Activated CD8-positive, alpha-beta T cell treated with anti-CD3 and anti-CD28 coated beads, Interleukin-2, amount 10 ng/mL, durations not matched to agents 7 days and 5 days (primary cell): ENCODE measurements at regions not wholly inside any gene's neighbourhood (a gene's known extent, or its start where the extent isn't known, plus 50 kb on each side); places are given as distances from the start of the nearest gene placed in this dataset.

ENCODE experiments used
- ATAC-seq: fragments of 150-1000 bp; cut with Tn5 transposase; one replicate; pipeline ENCODE4 v1.10.0; 2021; ENCODE audit warnings: moderate library complexity
- CTCF ChIA-PET: fragments of 350-600 bp; sonication (Branson Sonifier 250); formaldehyde crosslinking; loops from one replicate; lab custom pipeline; 2021; ENCODE audit warnings: antibody characterized with exemption; lab: Charles Lee
- POLR2A ChIA-PET: fragments of 350-600 bp; sonication (Branson Sonifier 250); formaldehyde crosslinking; loops from one replicate; lab custom pipeline; 2021; ENCODE audit warnings: antibody characterized with exemption; lab: Charles Lee
- DNase-seq: peaks from one replicate; pipeline ENCODE4 v3.0.0-alpha.2; 2020
- H3K27ac Mint-ChIP-seq: one replicate; pipeline ENCODE4 v1.8.0; 2021; ENCODE audit warnings: mild to moderate bottlenecking, mixed read lengths
- H3K27me3 Mint-ChIP-seq: one replicate; pipeline ENCODE4 v1.8.0; 2021; ENCODE audit warnings: low read depth, mixed read lengths
- H3K36me3 Mint-ChIP-seq: one replicate; pipeline ENCODE4 v1.8.0; 2021; ENCODE audit warnings: low read depth, mixed read lengths
- H3K4me1 Mint-ChIP-seq: one replicate; pipeline ENCODE4 v1.8.0; 2021; ENCODE audit warnings: low read depth, mixed read lengths
- H3K4me3 Mint-ChIP-seq: one replicate; pipeline ENCODE4 v1.8.0; 2021; ENCODE audit warnings: mild to moderate bottlenecking, mixed read lengths
- H3K9me3 Mint-ChIP-seq: one replicate; pipeline ENCODE4 v1.8.0; 2022; ENCODE audit warnings: mixed read lengths; ENCODE audit not compliant: insufficient read depth

DNA sequence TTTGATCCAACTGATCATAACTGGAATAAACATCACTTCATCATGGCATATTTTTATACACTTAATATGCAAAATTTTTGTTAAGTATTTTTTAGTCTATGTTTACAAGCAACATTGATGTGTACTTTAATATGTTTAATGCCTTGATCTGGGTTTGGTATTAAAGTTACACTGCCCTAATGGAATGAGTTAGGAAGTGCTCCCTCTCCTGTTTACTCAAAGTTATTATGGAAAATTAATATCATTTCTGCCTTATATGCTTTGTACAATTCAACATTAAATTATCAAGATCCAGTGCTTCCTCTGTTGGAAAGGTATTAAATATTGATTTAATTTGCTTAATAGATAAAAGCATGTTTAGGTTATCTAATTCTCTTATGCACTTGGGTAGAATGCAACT, 927.3 kb upstream of the RAG2 start:
- Mint-ChIP-seq H3K9me3 (peaks cover 8% of the 10 kb centered on the region), H3K4me3 (no peak overlapping the region), H3K27me3 (no peaks in the 10 kb centered on the region), H3K36me3 (no peaks in the 10 kb centered on the region), H3K4me1 (no peaks in the 10 kb centered on the region), H3K27ac (no peak overlapping the region)
- ATAC-seq = no peak
- CTCF ChIA-PET = no interaction called here
- POLR2A ChIA-PET = no interaction called here
- no peak for DNase-seq

DNA sequence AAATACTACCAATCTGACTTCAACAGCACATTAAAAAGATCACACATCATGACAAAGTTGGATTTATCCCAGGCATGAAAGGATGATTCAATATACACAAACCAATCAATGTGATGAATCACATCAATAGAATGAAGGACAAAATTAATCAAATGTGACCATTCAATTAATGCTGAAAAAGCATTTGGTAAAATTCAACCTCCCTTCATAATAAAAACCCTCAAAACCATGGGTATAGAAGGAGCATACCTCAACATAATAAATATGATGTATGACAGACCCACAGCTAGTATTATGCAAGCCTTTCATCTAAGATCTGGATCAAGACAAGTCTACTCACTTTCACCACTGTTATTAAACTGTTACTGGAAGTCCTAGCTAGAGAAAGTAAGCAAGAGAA, 921.7 kb upstream of the RAG2 start:
- Mint-ChIP-seq H3K9me3 (peaks cover 23% of the 10 kb centered on the region), H3K27me3 (no peaks in the 10 kb centered on the region), H3K4me1 (no peaks in the 10 kb centered on the region), H3K27ac (no peak overlapping the region), H3K4me3 (no peak overlapping the region), H3K36me3 (no peaks in the 10 kb centered on the region)
- ChIA-PET POLR2A (no interaction called here), CTCF (no interaction called here)
- ATAC-seq = no peak
- DNase-seq = no peak

DNA sequence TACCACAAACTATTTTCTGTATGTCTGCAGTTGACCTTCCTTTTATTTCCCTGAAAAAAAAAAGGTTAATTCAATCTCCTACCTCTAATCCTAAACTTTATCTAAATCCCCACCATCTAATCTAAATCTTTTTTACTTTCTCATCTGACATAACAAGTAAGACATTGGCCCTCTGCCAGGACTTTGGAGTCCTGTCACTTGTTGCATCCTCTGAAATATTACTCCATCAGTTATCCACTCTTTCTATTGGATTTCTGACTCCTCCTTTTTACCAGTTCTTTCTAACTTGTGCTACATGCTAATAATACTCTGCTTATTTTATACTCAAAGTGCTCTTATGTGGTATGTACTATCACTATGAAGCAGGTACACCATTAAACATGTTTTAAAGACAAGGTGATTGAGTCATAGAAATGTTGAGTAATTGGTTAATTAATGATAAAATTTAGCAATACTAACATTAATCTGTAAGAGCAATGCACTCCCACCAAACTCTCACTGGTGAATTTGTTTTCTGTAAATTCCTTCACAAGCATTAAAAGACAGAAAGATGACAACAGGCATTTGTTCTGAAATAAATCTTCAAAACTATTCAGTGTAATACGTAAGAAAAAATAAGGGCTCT, 914.2 kb upstream of the RAG2 start:
- no peak for DNase-seq
- Mint-ChIP-seq H3K36me3 (no peaks in the 10 kb centered on the region), H3K9me3 (peaks cover 10% of the 10 kb centered on the region), H3K27ac (no peak overlapping the region), H3K27me3 (no peaks in the 10 kb centered on the region), H3K4me3 (no peak overlapping the region), H3K4me1 (no peaks in the 10 kb centered on the region)
- CTCF ChIA-PET = no interaction called here
- POLR2A ChIA-PET = no interaction called here
- no peak for ATAC-seq

DNA sequence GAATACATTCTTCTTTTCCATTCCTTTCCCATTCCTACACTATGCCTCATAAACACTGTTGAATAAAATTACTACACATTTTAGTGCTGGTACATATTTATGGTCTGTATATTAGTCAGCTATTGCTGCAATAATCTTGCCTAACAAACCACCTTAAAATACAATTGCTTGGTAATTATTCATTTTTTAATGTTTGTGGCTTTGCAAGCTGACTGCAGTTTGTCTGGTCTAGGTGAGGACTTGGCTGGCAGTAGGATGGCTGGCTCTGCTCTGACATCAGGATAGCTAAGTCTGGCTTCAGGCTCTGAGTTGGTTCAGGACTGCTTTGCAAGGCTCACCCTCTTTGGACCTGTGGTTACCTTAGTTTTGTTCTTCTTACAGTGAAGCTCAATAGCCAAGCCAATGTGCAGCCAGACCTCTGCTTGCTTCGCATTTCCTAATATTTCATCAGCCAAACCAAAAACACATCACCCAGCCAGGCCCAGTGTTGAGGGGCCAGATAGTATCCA, 913.4 kb upstream of the RAG2 start:
- Mint-ChIP-seq H3K27ac (no peak overlapping the region), H3K9me3 (peaks cover 4% of the 10 kb centered on the region), H3K4me1 (no peaks in the 10 kb centered on the region), H3K36me3 (no peaks in the 10 kb centered on the region), H3K27me3 (no peaks in the 10 kb centered on the region), H3K4me3 (no peak overlapping the region)
- ATAC-seq = no peak
- no peak for DNase-seq
- ChIA-PET POLR2A (no interaction called here), CTCF (no interaction called here)

DNA sequence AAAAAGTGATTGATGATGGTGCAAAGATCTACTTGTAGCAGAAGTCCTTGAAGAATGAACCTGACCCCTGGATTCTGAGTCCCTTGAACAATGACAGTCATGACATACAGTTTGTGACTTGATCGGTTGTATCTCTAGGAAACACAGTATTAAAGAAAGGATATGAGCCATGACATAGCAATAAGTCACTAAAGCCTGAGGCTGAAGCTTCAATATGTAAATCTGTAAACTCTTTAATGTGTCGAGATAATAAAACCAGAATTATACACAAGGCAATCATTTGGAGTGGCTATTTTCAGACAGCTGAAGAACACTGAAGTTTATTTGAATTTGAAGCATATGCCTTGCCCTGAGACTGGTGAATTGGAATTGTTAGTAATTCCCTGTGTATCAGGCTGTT, 911.5 kb upstream of the RAG2 start:
- ChIA-PET CTCF (no interaction called here), POLR2A (no interaction called here)
- ATAC-seq (no peak), DNase-seq (no peak)
- no peak overlapping the region for H3K4me3 Mint-ChIP-seq
- H3K27me3 Mint-ChIP-seq = no peaks in the 10 kb centered on the region
- H3K27ac Mint-ChIP-seq = no peak overlapping the region
- H3K36me3 Mint-ChIP-seq = no peaks in the 10 kb centered on the region
- H3K4me1 Mint-ChIP-seq = no peaks in the 10 kb centered on the region
- H3K9me3 Mint-ChIP-seq = no peaks in the 10 kb centered on the region

DNA sequence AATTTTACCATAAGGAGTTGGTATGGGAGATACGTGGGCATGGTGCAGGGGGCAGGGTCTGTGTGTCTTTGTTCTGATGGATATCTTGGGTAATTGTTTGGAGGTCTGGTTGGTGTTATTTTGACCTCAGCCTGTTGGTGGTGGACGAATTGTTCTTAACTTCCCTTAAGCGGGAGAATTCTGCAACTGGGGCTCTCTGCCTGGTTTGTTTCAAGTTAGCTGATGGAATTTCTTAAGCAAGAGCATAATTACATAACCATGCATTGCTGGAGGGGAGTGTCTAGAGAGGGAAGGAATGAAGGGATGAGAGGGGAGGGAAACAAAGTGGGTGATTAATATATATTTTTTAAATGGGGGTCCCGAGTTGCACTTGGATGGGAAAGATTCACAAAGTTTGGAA, 908.5 kb upstream of the RAG2 start:
- peaks cover 9% of the 10 kb centered on the region for H3K4me1 Mint-ChIP-seq

DNA sequence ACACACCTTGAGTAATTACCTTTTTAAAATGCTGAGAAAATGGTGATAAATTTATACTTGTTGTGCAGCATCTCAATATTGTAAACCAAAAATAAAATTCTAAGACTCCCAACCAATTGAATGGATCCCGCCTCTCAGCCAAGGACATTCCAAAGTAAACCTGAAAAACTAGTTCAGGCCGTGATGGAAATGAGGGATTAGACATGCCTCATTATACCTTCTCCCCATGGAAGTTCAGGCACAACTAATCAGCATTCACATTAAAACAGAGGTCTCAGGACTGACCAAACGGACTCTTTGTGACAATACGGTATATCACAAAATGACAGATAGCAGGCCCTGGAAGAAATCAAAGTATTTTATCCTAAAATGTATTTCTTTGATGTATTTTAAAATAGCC, 907.4 kb upstream of the RAG2 start:
- Mint-ChIP-seq H3K27me3 (no peaks in the 10 kb centered on the region), H3K9me3 (no peaks in the 10 kb centered on the region), H3K36me3 (no peaks in the 10 kb centered on the region)

More for the DNA sequence above, 908.5 kb upstream of the RAG2 start:
- DNase-seq = no peak
- POLR2A ChIA-PET = no interaction called here
- Mint-ChIP-seq H3K36me3 (no peaks in the 10 kb centered on the region), H3K9me3 (no peaks in the 10 kb centered on the region), H3K4me3 (no peak overlapping the region), H3K27ac (no peak overlapping the region), H3K27me3 (no peaks in the 10 kb centered on the region)
- CTCF ChIA-PET = no interaction called here
- ATAC-seq = no peak

DNA sequence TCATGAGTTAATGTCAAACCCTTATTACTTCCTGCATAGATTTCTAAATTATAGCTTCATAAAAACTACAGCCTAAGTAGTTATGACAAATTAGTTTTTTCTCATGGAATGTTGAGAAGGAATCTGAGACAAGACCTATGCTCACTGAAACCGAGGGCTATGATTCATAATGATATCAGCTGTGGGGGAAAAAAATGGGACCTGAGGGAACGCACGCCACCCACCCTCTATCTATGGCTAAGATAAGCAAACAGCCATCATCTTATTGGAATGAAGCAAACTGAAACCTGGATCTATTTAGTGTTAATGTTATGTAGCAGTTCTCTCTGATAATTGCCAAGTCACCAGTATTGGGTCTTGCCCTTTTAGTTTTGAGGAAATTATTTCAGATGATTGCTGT, 906.9 kb upstream of the RAG2 start:
- Mint-ChIP-seq H3K27me3 (no peaks in the 10 kb centered on the region), H3K27ac (no peak overlapping the region), H3K4me1 (peaks cover 9% of the 10 kb centered on the region), H3K4me3 (no peak overlapping the region), H3K36me3 (no peaks in the 10 kb centered on the region), H3K9me3 (no peaks in the 10 kb centered on the region)
- DNase-seq (no peak), ATAC-seq (no peak)
- ChIA-PET CTCF (no interaction called here), POLR2A (no interaction called here)

More for the DNA sequence above, 907.4 kb upstream of the RAG2 start:
- ChIA-PET CTCF (no interaction called here), POLR2A (no interaction called here)
- Mint-ChIP-seq H3K27ac (no peak overlapping the region), H3K4me1 (peaks cover 9% of the 10 kb centered on the region), H3K4me3 (no peak overlapping the region)
- ATAC-seq (no peak), DNase-seq (no peak)

DNA sequence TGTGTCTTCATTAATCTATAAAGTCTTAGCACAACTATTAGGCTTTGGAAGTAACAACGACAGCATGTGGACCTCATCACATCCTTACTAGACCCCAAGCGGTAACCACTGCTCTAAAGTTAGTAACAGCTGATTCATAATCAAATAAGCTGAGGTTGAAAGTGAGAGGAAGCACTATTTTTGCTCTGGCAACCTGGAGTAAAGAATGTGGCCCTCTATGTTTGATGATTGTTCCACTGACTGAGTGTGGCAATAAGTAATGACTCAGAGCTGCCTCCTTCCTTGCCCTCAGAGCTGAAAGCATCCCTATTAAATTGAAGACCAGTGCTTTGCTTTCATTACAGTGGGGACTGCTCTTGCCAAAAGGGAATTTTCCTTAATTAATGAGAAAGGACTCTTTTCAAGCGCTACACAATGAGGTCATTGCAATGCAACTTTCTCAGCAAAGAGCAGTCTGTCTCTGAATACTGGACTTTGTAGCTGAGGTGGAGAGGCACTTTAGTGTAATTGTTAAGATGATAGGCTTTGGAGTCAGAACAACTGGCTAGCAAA, 906.1 kb upstream of the RAG2 start:
- no peaks in the 10 kb centered on the region for H3K9me3 Mint-ChIP-seq
- ChIA-PET POLR2A (no interaction called here), CTCF (no interaction called here)
- ATAC-seq (no peak), DNase-seq (no peak)
- H3K36me3 Mint-ChIP-seq = no peaks in the 10 kb centered on the region
- peaks cover 9% of the 10 kb centered on the region for H3K4me1 Mint-ChIP-seq
- H3K27ac Mint-ChIP-seq = no peak overlapping the region
- no peak overlapping the region for H3K4me3 Mint-ChIP-seq
- no peaks in the 10 kb centered on the region for H3K27me3 Mint-ChIP-seq

DNA sequence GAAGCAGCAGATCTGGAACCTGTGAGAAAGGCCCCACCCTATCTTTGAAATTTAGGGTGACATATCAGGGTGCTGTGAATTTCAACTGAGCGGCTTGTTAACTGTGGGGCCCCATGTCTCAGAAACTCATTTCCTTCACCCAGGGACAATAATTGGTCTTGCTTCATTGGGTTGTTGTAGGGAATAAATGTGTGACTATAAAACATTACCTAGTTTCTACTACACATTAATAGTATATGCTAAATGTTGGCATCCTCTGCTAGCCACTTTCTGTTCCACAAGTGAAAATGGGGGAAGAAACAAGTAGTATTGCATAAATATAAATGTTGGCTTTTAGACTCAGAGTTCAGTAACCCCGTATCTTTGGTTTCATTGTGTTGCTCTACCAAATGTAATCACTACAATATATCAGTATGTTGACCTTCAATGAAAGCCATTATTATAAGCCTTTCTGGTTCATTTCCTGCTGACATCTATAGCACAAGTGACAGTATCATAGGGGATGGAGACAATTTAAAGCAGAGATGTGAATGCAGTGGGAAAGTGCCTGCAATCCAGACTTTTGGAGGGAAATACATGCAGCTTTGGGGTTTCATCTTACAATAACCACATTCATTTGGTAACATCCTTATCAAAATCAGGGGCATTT, 905.5 kb upstream of the RAG2 start:
- Mint-ChIP-seq H3K9me3 (no peaks in the 10 kb centered on the region), H3K36me3 (no peaks in the 10 kb centered on the region), H3K27me3 (no peaks in the 10 kb centered on the region), H3K4me3 (no peak overlapping the region), H3K27ac (no peak overlapping the region), H3K4me1 (peaks cover 9% of the 10 kb centered on the region)
- ChIA-PET POLR2A (no interaction called here), CTCF (no interaction called here)
- DNase-seq = no peak
- no peak for ATAC-seq

DNA sequence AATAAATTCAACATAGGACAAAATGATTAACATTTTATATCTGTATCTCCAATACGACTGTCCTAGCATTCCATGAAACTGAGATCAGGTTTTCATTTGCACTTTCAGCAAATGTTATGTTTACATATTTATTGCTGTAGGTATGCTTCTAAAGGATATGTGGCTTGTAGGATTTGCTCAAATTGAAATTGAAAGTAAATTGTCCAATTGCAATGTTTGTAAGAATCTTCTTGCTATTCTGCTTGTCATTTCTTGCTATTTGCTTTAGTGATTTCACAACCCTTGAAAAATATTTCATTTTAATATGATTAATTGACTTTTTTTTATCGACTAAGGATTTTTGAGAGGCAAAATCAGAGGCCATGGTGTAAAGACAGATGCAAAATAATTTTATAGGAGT, 904.2 kb upstream of the RAG2 start:
- ATAC-seq (no peak), DNase-seq (no peak)
- ChIA-PET CTCF (no interaction called here), POLR2A (no interaction called here)
- Mint-ChIP-seq H3K9me3 (no peaks in the 10 kb centered on the region), H3K4me3 (no peak overlapping the region), H3K4me1 (peaks cover 9% of the 10 kb centered on the region), H3K36me3 (no peaks in the 10 kb centered on the region), H3K27me3 (no peaks in the 10 kb centered on the region), H3K27ac (no peak overlapping the region)

DNA sequence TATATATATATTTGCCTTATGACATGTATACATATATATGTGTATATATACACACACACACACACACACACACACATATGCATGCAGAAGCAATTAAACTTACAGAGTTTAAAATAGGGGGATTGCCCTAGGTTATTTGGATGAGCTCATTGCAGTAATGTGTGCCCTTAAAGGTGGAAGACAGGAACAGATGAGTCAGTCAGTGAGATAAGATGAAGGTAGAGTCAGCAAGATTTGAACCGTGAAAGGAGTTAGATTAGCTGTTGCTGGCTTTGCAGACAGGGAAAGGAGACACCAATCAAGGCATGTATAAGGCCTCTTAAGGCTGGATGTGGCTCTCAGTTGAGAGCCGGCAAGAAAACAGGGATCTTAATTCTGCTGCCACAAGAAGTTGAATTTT, 902.4 kb upstream of the RAG2 start:
- DNase-seq (no peak), ATAC-seq (no peak)
- no peak overlapping the region for H3K4me3 Mint-ChIP-seq
- no peaks in the 10 kb centered on the region for H3K36me3 Mint-ChIP-seq
- no peaks in the 10 kb centered on the region for H3K27me3 Mint-ChIP-seq
- no peaks in the 10 kb centered on the region for H3K9me3 Mint-ChIP-seq
- H3K27ac Mint-ChIP-seq = no peak overlapping the region
- H3K4me1 Mint-ChIP-seq = peaks cover 9% of the 10 kb centered on the region
- CTCF ChIA-PET = no interaction called here
- POLR2A ChIA-PET = no interaction called here
